K562 (cell line): ENCODE measurements at regions not wholly inside any gene's neighbourhood (a gene's known extent, or its start where the extent isn't known, plus 50 kb on each side); places are given as distances from the start of the nearest gene placed in this dataset.

Source experiments
- ATAC-seq: fragments of 200-7000 bp; cut with Tn5 transposase; 3 replicates; pipeline ENCODE4 v1.9.1; 2020; ENCODE audit warnings: moderate library complexity
- BruUV-seq: library from RNA; stranded (reverse); fragments of 400-500 nt; replicated peaks from 2 replicates; lab custom pipeline; 2021; lab: Mats Ljungman, UMichigan
- CTCF ChIA-PET: fragments of 300-600 bp; formaldehyde crosslinking; extraction: SDS; loops from one replicate; lab custom pipeline; 2021; ENCODE audit warnings: low intra/inter-chr PET ratio; lab: Yijun Ruan, JAX
- POLR2A ChIA-PET: fragments of 300-600, 350-650 bp; sonication (Branson Sonifier 250); formaldehyde crosslinking; extraction: SDS; loops from one replicate; lab custom pipeline; 2021; ENCODE audit warnings: antibody characterized with exemption, inconsistent platforms; lab: Yijun Ruan, JAX
- DNase-seq, 4 experiments: peaks; one replicate each; pipeline versions ENCODE4 v3.0.0 to v3.0.0-alpha.2; 2011 to 2018; ENCODE audit warnings: low spot score in 3 of 4, mixed read lengths in 3 of 4; ENCODE audit errors: extremely low read depth in 1 of 4
- FAIRE-seq: peaks from 2 replicates; lab custom pipeline; 2011; peaks lifted over from hg19 to GRCh38; lab: Jason Lieb, UNC
- H2AFZ ChIP-seq: 2 replicates; pipeline ENCODE4 v1.6.0; 2011; ENCODE audit warnings: low read depth, low read length, control low read depth, inconsistent platforms
- H3K27ac ChIP-seq: fragments of 200-600 bp; 3 replicates; pipeline ENCODE4 v1.8.0; 2011; ENCODE audit warnings: low read depth, mild to moderate bottlenecking, control low read depth, inconsistent platforms, low read length, moderate library complexity, mixed read lengths; ENCODE audit errors: extremely low read depth
- H3K27me3 ChIP-seq, 2 experiments: fragments of 300-600 bp in 1 of 2; 2 replicates in 1 of 2; 3 replicates in 1 of 2; pipeline versions ENCODE4 v1.6.0 to v1.8.0; 2011; ENCODE audit warnings: inconsistent platforms in 2 of 2, low read length in 2 of 2, mild to moderate bottlenecking in 1 of 2, mixed read lengths in 1 of 2, moderate library complexity in 1 of 2; ENCODE audit not compliant: control insufficient read depth in 2 of 2, insufficient read depth in 2 of 2
- H3K36me3 ChIP-seq: fragments of 300-600 bp; 3 replicates; pipeline ENCODE4 v1.8.0; 2011; ENCODE audit warnings: mild to moderate bottlenecking, low read length, inconsistent platforms; ENCODE audit not compliant: control insufficient read depth, insufficient read depth
- H3K4me1 ChIP-seq, 2 experiments: fragments of 200-600 bp in 1 of 2; replicated peaks in 1 of 2; 2 replicates in 1 of 2; 3 replicates in 1 of 2; pipeline versions ENCODE4 v1.5.1 to v1.8.0; 2011; ENCODE audit warnings: inconsistent platforms in 2 of 2, low read length in 2 of 2, mild to moderate bottlenecking in 1 of 2, mixed read lengths in 1 of 2, moderate library complexity in 1 of 2; ENCODE audit not compliant: control insufficient read depth in 2 of 2, insufficient read depth in 2 of 2
- H3K4me2 ChIP-seq: 2 replicates; pipeline ENCODE4 v1.6.1; 2011; ENCODE audit warnings: low read length, control low read depth, inconsistent platforms, mixed read lengths; ENCODE audit not compliant: insufficient read depth
- H3K4me3 ChIP-seq: fragments of 200-600 bp; sonication (generic), shearing (Covaris generic); 2 replicates; pipeline ENCODE4 v1.5.1; 2016; ENCODE audit warnings: control low read depth, inconsistent platforms
- H3K79me2 ChIP-seq: fragments of 200-600 bp; 3 replicates; pipeline ENCODE4 v1.8.0; 2011; ENCODE audit warnings: low read length, inconsistent platforms; ENCODE audit not compliant: control insufficient read depth, insufficient read depth
- H3K9ac ChIP-seq, 2 experiments: 2 replicates each; pipeline versions ENCODE4 v1.6.0 to v1.6.1; 2011; ENCODE audit warnings: low read depth in 2 of 2, low read length in 2 of 2, control low read depth in 1 of 2, inconsistent platforms in 1 of 2, mild to moderate bottlenecking in 1 of 2, mixed read lengths in 1 of 2; ENCODE audit not compliant: insufficient read depth in 1 of 2
- H3K9me1 ChIP-seq: one replicate; pipeline ENCODE4 v1.6.0; 2011; ENCODE audit warnings: inconsistent platforms, mild to moderate bottlenecking, low read length, moderate library complexity; ENCODE audit not compliant: control insufficient read depth, insufficient read depth
- H3K9me3 ChIP-seq: replicated peaks from 2 replicates; pipeline ENCODE4 v1.5.1; 2011; ENCODE audit warnings: low read depth, low read length, inconsistent platforms; ENCODE audit not compliant: control insufficient read depth, insufficient read depth
- H4K20me1 ChIP-seq: replicated peaks from 2 replicates; pipeline ENCODE4 v1.6.1; 2011; ENCODE audit warnings: low read length, inconsistent platforms, mixed read lengths; ENCODE audit not compliant: control insufficient read depth, insufficient read depth
- COPS2 ChIP-seq: fragments of 450-650 bp; conservative IDR thresholded peaks from 2 replicates; pipeline ENCODE4 v1.6.1; 2016; ENCODE audit warnings: mild to moderate bottlenecking, moderate library complexity
- CREBBP ChIP-seq: IDR thresholded peaks from one replicate; pipeline ENCODE4 v1.6.1; 2012; ENCODE audit warnings: low read depth, mild to moderate bottlenecking, control low read depth, inconsistent platforms, low read length
- CREM ChIP-seq: IDR thresholded peaks from 2 replicates; pipeline ENCODE4 v1.6.1; 2014; ENCODE audit warnings: antibody characterized with exemption, low read depth
- GABPB2 ChIP-seq: fragments of 250-450 bp; sonication (Bioruptor Pico); conservative IDR thresholded peaks from 2 replicates; pipeline ENCODE4 v1.5.1; 2021; ENCODE audit warnings: mild to moderate bottlenecking
- MAFG ChIP-seq: fragments of 450-650 bp; conservative IDR thresholded peaks from 2 replicates; pipeline ENCODE4 v1.6.1; 2016; ENCODE audit warnings: missing genetic modification characterization, missing compliant biosample characterization
- MEF2D ChIP-seq: conservative IDR thresholded peaks from 2 replicates; pipeline ENCODE4 v1.6.1; 2016; ENCODE audit warnings: low read depth, missing genetic modification characterization, missing compliant biosample characterization
- MYNN ChIP-seq, 2 experiments: sonication (generic); formaldehyde crosslinking in 1 of 2; IDR thresholded peaks; 2 replicates each; pipeline versions ENCODE4 v1.5.0 to v1.6.1; 2016 to 2020; ENCODE audit warnings: antibody characterized with exemption in 1 of 2, missing genetic modification reagents in 1 of 2
- PCBP2 ChIP-seq: fragments of 200-400 bp; formaldehyde crosslinking; IDR thresholded peaks from 2 replicates; pipeline ENCODE4 v1.6.1; 2018; ENCODE audit warnings: low read length, low read depth, mild to moderate bottlenecking, moderate library complexity; ENCODE audit not compliant: poor library complexity, severe bottlenecking
- PHB ChIP-seq: fragments of 250-450 bp; sonication (Bioruptor Pico); IDR thresholded peaks from 2 replicates; pipeline ENCODE4 v1.5.0; 2021
- PHF8 ChIP-seq: fragments of 200-600 bp; sonication (generic); IDR thresholded peaks from 2 replicates; pipeline ENCODE4 v1.6.1; 2012; ENCODE audit warnings: mixed run types, mild to moderate bottlenecking, inconsistent platforms, low read length, moderate library complexity, borderline replicate concordance
- RBM25 ChIP-seq: fragments of 200-400 bp; formaldehyde crosslinking; IDR thresholded peaks from 2 replicates; pipeline ENCODE4 v1.6.1; 2018; ENCODE audit warnings: low read length, low read depth, moderate library complexity; ENCODE audit not compliant: severe bottlenecking
- ZBTB5 ChIP-seq: fragments of 450-650 bp; IDR thresholded peaks from 2 replicates; pipeline ENCODE4 v1.6.1; 2017; ENCODE audit warnings: antibody characterized with exemption
- ZNF239 ChIP-seq: fragments of 250-450 bp; sonication (Bioruptor Pico); IDR thresholded peaks from 2 replicates; pipeline ENCODE4 v1.4.0; 2020; ENCODE audit warnings: mild to moderate bottlenecking
- ZNF639 ChIP-seq, 2 experiments: fragments of 200-800 bp in 1 of 2; sonication (Bioruptor generic) in 1 of 2; sonication (generic) in 1 of 2; formaldehyde crosslinking in 1 of 2; IDR thresholded peaks in 1 of 2; conservative IDR thresholded peaks in 1 of 2; 2 replicates each; pipeline versions ENCODE4 v1.5.0 to v1.6.1; 2016 to 2020; ENCODE audit warnings: missing compliant biosample characterization in 1 of 2, missing genetic modification characterization in 1 of 2, missing genetic modification reagents in 1 of 2
- ZNF77 ChIP-seq: fragments of 250-450 bp; sonication (Bioruptor Pico); IDR thresholded peaks from 2 replicates; pipeline ENCODE4 v1.5.0; 2020
- WGBS: fragments of 100-300 bp; shearing (Covaris generic); methylation state at CpG from one replicate; pipeline ENCODE4 v1.1.6; 2016; ENCODE audit warnings: low coverage, mixed read lengths; ENCODE audit not compliant: insufficient coverage; ENCODE audit errors: missing lambda C conversion rate; 5-methylcytosine and 5-hydroxymethylcytosine counted together
- in situ Hi-C: fragments of 300-500 bp; cut with MboI; formaldehyde crosslinking; loops from 4 replicates; pipeline ENCODE4 v1.15.0; 2018; ENCODE audit warnings: inconsistent platforms, mixed read lengths
- intact Hi-C: fragments of 100-400 bp; cut with micrococcal nuclease; formaldehyde crosslinking; loops from 2 replicates; pipeline ENCODE4 v1.14.2; 2022

DNA sequence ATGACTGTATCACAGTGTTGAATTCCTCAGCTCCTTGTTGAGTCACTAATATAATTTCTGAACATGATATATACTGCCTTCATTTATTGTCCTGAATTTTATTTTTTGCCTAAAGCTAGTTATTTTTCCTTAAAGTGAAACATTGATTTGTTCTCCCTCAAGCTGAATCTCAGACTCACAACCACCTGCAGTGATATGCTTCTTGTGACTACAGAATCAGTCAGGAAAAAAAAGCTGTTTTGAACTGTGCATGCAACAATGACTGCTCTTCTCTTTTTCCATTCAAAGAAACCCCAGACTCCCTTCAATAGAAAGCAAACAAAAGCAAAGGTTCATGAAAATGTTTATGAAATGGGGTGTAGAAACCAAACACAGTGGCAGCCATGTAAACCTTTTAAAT, 470.2 kb upstream of the CHD1 start (continued):
- TF ChIP-seq MAFG (tag) (no peak), PHB (CRISPR knock-in tag) (no peak), ZNF77 (CRISPR knock-in tag) (no peak), ZNF639 (CRISPR knock-in tag; conservative IDR thresholded peaks at IDR 0.05 in 1 of 2, IDR thresholded peaks at IDR 0.05 in 1 of 2) (no peak), CREBBP (no peak), COPS2 (no peak), PCBP2 (no peak)

DNA sequence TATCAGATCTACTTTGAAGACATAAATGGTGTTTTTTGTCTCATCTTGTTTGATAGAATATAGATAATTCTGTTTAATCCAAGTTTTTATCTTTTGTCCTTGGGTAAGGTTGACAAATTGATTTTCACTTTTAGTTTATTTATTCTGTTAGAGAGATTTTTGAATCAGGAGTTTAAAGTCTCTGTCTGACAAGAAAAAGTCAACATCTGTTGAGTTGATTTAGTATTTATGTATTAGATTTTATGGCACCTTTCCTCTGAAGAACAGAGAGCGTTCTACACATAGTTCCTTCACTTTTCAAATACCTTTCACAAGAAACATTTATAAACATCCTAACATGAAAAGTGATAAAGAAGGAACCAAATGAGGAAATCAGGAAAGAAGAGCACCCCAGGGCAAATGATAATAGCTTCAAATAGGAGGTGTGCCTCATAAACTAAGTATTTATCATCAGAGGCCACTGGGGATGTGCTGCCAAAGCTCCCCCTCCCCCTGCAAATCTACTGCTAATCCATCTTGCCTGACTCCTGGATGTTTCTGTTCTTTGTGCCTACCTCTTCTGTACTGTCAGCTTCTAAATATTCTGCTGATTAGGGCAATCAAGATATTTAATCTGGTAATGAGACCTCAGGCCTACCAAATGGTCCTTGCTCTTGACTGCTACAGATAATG, 457.7 kb upstream of the CHD1 start:
- no peaks in the 10 kb centered on the region for H3K27me3 ChIP-seq
- H3K9ac ChIP-seq = no peak overlapping the region
- FAIRE-seq (no peak), ATAC-seq (no peak), DNase-seq (no peak)
- intact Hi-C loops (no loop called here), in situ Hi-C loops (no loop called here)
- no peaks in the 10 kb centered on the region for H4K20me1 ChIP-seq
- H3K79me2 ChIP-seq = no peaks in the 10 kb centered on the region
- 0% methylated on average over 1 of the region's 1 CpG for WGBS
- BruUV-seq = no TSS peak
- H3K4me1 ChIP-seq = no peaks in the 10 kb centered on the region
- H3K27ac ChIP-seq = no peak overlapping the region
- no peaks in the 10 kb centered on the region for H3K9me3 ChIP-seq
- H3K4me2 ChIP-seq = no peak overlapping the region
- H3K4me3 ChIP-seq = no peak overlapping the region
- no peaks in the 10 kb centered on the region for H3K9me1 ChIP-seq
- CTCF ChIA-PET = no interaction called here
- no peak overlapping the region for H2AFZ ChIP-seq
- no peaks in the 10 kb centered on the region for H3K36me3 ChIP-seq
- POLR2A ChIA-PET = no interaction called here
- no peak for TF ChIP-seq PHF8
- TF ChIP-seq ZBTB5 = no peak
- TF ChIP-seq ZNF239 (CRISPR knock-in tag) = no peak
- no peak for TF ChIP-seq MYNN (IDR thresholded peaks at IDR 0.05)
- no peak for TF ChIP-seq MYNN (CRISPR knock-in tag; IDR thresholded peaks at IDR 0.05)
- TF ChIP-seq RBM25 = no peak
- TF ChIP-seq MEF2D = no peak
- TF ChIP-seq ZNF639 (CRISPR knock-in tag; conservative IDR thresholded peaks at IDR 0.05 in 1 of 2, IDR thresholded peaks at IDR 0.05 in 1 of 2) = no peak
- TF ChIP-seq GABPB2 = no peak
- TF ChIP-seq CREM = no peak
